ENCODE measurements at regions not wholly inside any gene's neighbourhood (a gene's known extent, or its start where the extent isn't known, plus 50 kb on each side); places are given as distances from the start of the nearest gene placed in this dataset.
"Not testable (repeated sequence)": the region's sequence is repeated elsewhere in the genome, so short reads cannot be mapped to it uniquely, and the experiment has no call there.

DNA sequence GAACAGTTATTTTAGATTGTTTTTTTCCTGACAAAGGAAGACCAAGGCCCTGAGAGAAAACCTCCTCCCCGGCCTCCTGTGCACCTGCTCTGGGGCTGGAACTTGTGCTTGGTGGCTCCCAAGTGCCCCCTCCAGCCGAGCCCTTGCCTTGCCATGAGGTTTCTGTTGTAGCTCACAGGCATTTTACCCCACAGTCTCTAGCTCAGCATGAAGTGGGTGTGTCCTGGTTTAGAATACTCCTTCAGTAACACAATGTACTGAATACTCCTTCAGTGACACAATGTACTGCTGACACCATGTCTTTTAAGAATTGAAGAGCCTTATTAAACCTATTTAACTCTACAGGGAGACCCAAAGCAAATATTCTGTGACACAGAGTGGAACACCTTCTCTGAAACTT is 116.1 kb downstream of the OR4M2 start:
- ATAC-seq; DNase-seq (ENCODE audit: low spot score): not testable (repeated sequence)

DNA sequence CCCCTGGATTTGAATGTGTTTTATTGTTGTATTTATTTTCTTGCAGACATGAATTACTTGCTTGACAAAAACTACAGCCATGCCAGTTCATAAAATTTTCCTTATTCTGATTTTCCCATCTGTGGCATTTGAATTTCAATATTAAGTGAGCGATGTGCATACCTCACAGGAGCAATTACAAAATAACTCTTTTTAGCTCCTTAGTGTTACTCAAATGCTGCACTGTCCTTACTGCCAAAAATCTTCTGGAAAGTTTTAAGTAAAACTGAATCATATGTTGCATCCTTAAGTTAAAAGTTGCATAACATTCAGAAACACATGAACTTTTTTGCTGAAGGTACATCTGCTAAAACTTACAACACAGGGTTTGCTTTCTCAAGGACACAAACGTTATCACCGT is 120.1 kb downstream of the OR4M2 start:
- DNase-seq (ENCODE audit: low spot score); ATAC-seq: not testable (repeated sequence)

DNA sequence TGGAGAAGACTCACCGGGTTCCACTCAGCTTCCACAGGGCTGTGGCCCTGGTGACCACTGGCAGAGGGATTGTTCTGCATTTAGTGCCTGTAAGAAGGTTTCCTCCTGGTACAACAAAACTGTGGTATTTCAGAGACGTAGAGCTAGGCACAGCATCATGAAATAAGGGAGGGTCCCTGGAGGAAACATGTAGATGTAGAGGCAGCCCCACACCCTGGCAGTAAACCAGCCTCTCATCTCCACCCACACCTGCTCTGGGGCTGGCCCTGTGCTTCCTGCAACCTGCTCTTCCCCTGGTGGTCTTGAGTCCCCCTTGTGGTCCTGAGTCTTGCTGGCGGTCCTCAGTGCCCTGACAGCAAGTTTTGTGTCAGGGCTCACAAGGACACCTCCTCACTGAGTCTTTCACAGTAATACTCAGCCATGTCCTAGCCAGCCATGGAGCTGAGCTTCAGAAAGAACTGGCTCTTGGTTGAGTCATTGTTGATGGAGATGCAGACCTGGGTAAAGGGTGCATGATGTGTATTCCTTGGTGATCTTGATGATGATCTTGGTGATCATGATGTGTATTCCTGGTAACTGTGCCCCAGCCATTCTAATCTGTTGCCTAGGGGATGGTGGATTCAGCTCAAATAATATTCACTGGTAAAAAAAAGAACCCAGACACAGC is 121.8 kb downstream of the OR4M2 start:
- ATAC-seq; DNase-seq (ENCODE audit: low spot score): not testable (repeated sequence)

- not testable (repeated sequence) for DNase-seq (ENCODE audit: low spot score); ATAC-seq
Observed at GRCh38 chr15:22203208-22203607, 122.9 kb downstream of the OR4M2 start.

GRCh38 chr15:22209086-22209485 is 128.8 kb downstream of the OR4M2 start:
- not testable (repeated sequence) for ATAC-seq; DNase-seq (ENCODE audit: low spot score)

- peak; percentile 43 for DNase-seq (ENCODE audit: low spot score)
- ATAC-seq, result not testable (repeated sequence)
Observed at GRCh38 chr15:22222596-22222995, 142.3 kb downstream of the OR4M2 start.

GRCh38 chr15:22224241-22224671 is 143.9 kb downstream of the OR4M2 start:
- DNase-seq (ENCODE audit: low spot score), result peak; percentile 61

DNA sequence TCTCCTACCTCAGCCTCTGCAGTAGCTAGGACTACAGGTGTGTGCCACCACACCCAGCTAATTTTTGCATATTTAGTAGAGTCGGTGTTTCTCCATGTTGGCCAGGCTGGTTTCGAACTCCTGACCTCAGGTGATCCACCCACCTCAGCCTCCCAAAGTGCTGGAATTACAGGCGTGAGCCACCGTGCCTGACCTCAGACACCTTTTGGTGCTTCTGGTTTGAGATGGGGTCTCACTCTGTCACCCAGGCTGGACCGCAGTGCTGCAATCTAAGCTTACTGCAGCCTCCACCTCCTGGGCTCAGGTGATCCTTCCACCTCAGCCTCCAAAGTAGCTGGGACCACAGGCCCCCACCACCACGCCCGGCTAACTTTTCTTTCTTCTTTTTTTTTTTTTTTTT is 144.6 kb downstream of the OR4M2 start:
- DNase-seq (ENCODE audit: low spot score), result peak; percentile 42
- ATAC-seq, result not testable (repeated sequence)

More at GRCh38 chr15:22224241-22224671, 143.9 kb downstream of the OR4M2 start:
- peak; percentile 76 for ATAC-seq

GRCh38 chr15:22226034-22226790 is 145.9 kb downstream of the OR4M2 start:
- ATAC-seq (no peak), DNase-seq (ENCODE audit: low spot score) (peak; percentile 44)

DNA sequence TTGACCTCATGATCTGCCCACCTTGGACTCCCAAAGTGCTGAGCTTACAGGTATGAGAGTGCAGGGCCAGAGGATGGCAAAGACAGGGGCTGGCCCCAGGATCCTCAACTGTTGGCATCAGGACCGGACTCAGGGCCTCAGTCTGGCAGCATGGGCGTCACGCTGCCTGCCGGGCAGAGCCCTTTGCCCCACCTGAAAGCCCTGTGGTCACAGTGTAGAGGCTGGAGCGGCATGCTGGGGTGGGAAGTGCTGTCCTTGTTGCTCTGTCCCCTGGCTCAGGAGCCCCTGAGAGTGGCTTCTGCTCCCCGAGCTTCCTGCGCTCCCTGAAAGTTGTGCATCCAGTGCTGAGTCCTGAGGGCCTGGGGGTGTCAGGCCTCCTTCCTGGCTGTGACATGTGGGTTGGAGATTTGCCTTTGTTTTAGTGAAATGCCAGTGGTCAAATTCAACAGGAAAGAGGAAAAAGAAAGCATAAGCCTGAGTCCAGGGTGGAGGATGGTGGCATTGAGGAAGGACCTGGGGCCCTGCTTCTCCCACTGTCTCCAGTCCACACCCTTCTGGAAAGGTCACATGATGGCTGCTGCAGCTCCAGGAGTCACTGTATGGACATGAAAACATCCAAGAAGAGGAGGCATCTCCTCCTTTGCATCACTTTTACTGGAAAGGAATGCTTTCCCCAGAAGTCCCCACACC is 147.2 kb downstream of the OR4M2 start:
- no peak for ATAC-seq
- DNase-seq (ENCODE audit: low spot score), result peak; percentile 42

- DNase-seq (ENCODE audit: low spot score), result peak; percentile 72
- peak; percentile 48 for ATAC-seq
Observed at GRCh38 chr15:22228101-22228762, 147.9 kb downstream of the OR4M2 start.

- no peak for ATAC-seq
- peak; percentile 42 for DNase-seq (ENCODE audit: low spot score)
Observed at GRCh38 chr15:22229990-22230819, 149.9 kb downstream of the OR4M2 start.

GRCh38 chr15:22231603-22232002 is 151.3 kb downstream of the OR4M2 start:
- no peak for ATAC-seq
- no peak for DNase-seq (ENCODE audit: low spot score)

- DNase-seq (ENCODE audit: low spot score) (no peak), ATAC-seq (no peak)
Observed at GRCh38 chr15:22232675-22233074, 152.3 kb downstream of the OR4M2 start.

DNA sequence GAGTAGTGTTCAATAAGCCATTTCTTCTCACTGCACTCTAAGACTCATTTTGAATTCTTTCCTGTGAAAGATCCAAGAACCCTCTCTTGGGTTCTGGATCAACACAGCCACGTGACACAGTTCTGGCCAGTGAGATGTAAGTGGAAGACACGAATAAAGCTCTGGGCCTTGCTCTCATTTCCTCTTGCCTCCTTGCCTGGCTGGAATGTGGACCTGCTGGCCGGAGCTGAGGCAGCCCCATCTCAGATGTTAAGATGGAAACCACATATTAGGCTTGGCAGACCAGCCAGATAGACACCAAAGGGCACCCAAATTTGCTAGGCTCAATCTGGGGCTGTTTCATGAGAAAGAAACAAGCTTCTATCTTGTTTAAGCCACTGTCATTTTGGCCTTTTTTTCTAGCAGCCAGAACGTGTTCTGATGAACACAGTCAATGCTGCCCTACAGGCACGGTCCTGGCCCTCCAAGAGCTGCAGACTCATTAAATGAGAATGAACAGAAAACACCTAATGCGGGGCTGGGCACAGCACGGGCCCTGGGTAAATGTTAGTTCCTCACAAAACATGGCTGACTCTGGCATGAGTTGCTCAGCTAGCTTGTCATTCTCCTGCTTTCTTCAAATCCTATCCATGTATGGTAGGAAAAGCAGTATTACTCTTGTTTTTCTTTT is 155.1 kb downstream of the OR4M2 start:
- ATAC-seq; DNase-seq (ENCODE audit: low spot score): not testable (repeated sequence)

GRCh38 chr15:22236469-22236868 is 156.1 kb downstream of the OR4M2 start:
- no peak for ATAC-seq
- DNase-seq (ENCODE audit: low spot score), result no peak

- ATAC-seq (no peak), DNase-seq (ENCODE audit: low spot score) (no peak)
Observed at GRCh38 chr15:22237891-22238275, 157.6 kb downstream of the OR4M2 start.

DNA sequence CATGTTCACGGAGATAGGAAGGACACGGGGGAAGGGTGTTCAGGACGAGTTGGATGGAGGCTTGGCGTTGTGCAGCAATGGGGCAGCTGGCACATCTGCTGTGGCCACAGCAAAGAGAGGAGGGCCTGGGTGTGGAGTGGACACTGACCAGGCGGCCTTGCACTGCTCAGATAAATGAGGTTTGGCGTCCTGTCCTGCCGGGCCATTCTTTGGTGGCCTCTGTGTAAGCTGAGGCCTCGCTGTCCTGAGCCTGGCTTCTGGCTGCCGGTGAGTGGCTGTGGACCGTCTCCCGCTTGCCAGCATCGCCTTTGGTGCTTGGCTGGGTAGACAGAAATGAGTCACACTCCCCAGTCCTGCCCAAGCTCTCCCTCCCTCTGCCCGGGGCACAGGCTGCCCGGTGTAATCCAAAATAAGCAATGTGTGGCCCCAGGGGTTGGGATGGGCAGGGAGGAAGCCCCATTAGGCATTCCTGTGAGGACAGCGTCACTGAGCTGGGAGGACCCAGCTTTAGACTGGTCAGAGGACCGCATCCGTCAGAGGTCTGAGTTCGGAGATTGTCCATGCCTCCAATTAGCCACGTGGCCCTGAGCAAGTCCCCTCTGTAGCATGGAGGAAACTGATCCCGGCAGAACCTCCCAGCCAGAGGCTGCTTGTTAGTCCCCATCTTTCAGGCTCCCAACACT is 158.1 kb downstream of the OR4M2 start:
- not testable (repeated sequence) for DNase-seq (ENCODE audit: low spot score)

More for the DNA sequence above, 158.1 kb downstream of the OR4M2 start:
- peak; percentile 53 for ATAC-seq

Measured in left lobe of liver (tissue), 2 donors.